NCI-H345 (cell line): ENCODE measurements at regions not wholly inside any gene's neighbourhood (a gene's known extent, or its start where the extent isn't known, plus 50 kb on each side); places are given as distances from the start of the nearest gene placed in this dataset.

Source experiments
- DNase-seq: peaks from one replicate; lab custom pipeline; 2025; lab: John Stamatoyannopoulos, UW

DNA sequence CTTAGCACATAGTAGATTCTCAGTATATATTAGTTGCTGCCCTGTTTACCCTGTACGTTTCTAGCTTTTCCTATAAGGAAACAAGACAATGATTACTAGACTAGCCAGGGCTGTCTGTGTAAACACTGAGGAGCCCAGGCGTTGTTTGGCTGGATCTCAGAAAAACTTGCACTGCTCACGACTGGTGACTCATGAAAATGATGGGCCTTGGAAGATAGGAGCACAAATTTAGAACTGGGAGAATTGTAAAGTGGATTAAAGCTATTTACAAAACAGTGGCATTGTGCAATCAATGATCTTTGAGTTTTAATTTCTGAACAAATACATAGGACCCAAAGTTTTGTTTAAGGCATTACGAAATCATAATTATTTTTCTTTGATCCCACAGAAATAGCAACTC, 276.9 kb downstream of the FAM76B start:
- DNase-seq, result no peak

DNA sequence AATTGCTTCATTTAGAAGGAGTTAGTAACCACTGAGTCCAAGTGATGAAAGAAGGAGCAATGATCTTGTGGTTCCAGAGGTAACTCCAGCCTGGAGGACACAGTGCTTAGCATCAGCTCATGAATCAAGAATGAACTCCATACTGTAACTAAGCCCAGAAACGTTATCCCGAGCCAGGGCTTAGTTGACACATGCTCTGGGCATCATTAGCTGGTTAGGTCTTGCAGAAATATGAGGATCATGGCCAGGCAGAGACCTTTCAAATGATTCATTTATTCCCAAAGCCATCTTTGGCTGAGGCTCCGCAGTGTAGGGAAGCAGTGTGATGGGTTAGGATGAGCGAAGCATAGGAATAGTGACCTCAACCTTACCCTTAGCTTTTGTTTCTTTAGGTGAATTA, 277.4 kb downstream of the FAM76B start:
- no peak for DNase-seq

DNA sequence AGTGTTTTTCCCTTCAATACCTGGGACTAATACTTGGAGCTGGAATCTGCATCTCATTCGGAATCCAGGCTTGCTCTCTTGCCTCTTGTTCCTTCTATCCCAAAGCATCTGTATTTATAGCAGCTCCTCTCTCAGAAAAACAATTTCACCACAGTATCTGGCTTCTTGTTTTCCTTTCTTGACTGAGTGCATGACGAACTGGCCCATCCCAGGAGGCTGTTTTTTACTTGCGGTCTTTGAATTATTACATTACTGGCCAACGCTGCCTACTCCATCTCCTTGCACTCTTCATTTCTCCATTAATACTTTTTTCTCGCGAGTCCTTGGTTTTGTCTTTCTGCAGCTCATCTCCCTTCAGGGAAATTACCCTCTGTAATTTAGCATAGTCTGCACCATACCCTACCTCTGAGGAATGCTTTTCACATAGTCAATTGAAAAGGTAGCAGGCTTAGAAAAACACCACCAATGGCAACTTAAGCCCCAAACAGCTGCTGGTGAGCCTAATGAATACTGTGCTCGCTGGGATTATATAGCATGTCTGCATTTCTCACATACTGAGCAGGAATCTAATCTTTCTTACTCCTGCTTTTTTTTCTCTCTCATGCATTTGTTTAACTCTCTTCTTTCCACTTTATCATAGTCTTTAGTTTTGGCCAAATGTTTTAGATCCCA, 277.4 kb upstream of the SESN3 start:
- DNase-seq, result no peak

DNA sequence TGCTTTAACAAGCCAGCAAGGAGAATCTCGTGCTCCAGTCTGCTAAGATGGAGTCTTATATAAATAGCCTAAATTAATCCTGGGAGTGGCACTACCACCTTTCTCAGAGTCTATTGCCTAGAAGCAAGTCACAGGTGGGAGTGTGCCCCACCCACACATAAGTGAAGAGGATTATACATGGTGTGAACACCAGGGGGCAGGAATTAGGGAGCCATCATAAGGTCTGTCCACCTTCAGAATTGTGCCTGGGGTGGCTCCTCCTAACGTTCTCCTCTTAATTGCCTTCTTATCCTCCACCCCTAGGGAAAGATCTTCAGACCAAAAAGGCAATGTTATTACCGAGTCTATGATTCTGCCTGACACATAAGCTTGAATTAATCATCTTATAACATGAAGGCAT, 276.8 kb upstream of the SESN3 start:
- no peak for DNase-seq

DNA sequence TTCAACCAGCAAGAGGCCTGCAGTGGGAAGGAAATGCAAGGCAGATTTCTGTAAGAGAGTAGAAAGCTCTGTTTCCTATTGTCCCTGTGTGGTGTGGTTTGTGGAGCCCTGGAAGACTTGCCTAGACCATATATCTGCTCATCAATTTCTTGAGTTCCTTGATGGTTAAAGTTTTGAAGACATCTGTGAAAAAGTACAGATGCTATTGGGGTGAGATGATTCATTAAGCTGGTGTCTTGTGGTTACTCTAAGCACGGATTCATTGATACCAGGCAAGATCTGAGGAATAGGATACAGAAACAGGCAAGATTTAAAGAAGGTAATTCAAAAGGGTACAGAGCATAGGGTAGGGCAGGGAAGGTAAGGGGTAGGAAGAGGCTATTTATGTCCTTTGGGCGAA, 275.8 kb upstream of the SESN3 start:
- no peak for DNase-seq

DNA sequence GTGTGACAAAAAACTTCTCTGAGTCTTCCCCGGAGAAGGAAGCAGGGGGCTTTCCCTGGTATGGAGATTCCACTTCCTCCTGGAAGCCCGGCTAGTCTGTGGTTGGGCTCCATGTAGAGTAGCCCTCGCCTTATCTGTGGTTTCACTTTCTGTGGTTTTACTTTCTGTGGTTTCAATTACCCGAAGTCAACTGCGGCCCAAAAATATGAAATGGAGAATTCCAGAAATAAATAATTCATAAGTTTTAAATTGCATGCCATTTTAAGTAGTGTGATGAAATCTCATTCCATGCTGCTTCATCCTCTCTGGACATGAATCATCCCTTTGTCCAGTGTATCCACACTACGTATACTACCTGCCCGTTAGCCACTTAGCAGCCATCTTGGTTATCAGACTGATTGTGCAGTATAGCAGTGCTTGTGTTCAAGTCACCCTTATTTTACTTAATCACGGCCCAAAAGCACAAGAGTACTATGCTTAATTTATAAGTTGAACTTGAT, 275.0 kb upstream of the SESN3 start:
- no peak for DNase-seq

DNA sequence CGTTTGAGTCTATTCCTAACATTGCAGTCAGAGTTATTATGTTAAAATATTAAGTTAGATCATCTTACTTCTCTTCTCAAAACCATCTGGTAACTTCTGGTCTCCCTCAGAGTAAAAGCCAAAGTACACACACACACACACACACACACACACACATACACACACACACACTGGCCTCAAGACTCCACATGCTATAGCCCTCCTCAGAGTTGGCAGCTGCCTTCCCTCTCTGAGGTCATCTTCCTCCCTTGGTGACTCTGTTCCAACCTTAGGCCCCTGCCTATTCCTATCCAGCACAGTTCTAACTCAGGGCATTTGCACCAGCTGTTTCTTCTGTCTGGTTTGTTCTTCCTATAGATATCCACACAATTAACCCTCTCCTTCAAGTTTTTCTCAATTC, 272.0 kb upstream of the SESN3 start:
- no peak for DNase-seq

DNA sequence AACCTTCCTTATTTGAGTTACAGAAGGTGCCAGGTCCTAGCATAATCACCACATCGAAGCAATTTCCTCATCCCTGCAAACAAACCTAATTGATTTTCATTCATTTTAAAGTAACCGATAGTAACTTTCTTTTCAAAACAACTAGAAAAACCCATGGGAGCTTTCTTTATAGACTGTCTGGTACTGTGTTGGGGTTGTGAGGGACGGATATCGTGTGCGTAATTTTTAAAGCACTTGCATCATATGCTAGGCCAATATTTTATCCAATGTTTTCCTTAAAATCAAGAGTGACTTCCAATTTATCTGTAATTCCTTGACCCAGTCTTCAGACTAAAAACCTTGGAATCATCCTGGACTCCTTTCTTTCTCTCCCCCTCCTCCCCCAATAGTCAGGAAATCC, 271.5 kb upstream of the SESN3 start:
- no peak for DNase-seq

DNA sequence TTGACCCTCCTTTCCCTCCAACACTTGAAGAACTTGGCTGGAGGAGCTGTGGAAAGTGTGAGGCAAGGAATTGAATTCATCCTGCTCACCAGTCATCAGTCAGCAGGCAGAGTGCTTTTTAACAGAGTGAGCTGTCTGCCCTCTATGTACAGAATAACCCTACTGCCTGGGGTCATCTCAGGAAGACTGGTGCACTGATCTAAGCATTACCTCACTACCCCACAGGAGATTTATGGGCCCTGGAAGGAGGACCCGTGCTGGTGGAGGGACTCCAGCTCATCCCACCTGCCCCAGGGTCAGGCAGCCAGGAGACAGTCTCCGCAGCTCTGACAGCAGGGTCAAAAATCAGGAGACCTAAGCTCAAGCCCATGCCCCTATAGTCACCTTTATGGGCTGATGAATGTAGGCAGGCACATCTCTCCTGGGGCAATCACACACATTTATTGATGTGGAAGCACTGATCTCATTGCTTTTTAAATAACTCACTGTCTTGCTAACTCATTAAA, 270.8 kb upstream of the SESN3 start:
- DNase-seq, result no peak

DNA sequence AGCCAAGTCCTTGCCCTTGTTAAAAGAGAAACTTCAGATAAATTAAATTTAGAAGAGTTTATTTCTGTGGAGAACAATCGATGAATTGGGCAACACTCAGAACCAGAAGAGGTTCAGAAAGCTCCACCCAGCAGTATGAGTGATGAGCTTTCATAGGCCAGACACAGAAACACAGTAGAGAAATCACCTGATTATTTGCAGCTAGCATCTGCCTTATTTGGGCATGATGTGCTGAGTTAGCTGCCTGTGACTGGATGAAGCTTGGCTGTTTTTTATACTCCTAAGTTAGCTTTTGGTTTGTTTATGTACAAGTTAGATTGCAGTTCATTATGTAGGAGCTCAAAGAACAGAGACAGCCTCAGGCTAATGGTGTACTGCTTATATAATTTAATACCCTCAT, 269.5 kb upstream of the SESN3 start:
- DNase-seq, result no peak

DNA sequence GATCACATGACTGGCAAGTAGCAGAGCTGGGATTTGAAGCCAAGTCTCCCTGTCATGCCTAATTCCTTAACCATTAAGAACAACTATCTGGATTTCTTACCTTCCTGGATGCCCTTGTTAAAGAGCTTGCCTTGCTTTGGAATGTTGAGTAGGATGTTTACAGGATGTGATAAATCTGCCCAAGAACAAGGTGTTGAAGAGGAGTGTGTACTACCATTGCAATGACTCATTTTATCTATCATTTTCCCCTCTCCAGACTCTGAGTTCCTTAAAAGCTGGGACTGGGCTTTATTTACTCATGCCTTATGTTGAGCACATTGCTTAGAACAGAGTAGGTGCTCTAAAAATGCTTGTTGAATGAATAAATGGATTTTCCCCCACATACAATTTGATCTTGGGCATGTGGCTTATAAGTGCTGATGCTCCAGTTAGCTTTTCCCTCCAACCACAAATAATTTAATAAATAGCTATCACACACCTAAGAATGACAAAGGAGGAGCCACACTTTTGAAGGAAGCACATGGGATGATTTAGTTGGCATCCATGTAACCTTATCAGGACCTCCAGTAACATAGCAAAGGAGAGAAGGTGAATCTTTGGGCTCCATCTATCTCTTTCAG, 268.6 kb upstream of the SESN3 start:
- no peak for DNase-seq

DNA sequence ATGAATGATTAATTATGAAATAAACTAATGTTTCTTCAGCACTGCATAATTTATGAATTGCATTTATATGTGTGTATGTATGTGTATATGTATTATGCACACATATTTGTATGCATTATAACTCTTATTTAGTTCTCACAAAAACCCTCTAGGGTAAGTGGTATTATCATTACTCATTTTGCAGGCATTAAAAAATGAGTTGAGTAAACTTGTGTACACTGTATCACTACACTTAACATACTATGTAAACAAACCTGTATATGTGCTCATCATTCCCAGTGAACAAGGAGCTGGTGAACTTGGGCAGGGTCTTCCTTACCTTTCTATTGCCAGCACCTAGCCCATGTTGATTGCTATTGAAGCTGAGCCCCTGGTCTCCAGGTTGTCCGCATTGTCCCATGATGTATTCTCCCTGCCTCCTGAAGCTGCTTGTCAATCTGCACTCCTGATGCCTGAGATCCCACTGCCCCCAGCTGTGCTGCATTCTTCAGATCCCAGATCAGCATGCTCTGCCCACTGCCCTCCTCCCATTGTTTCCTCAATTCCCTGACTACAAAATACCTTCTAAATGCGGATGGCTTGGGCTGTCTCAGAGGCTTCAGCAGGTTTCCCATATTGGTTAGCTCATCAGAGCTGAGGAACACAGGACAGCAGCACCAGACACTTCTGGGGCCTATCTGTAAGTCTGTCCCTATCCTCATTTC, 267.9 kb upstream of the SESN3 start:
- no peak for DNase-seq

DNA sequence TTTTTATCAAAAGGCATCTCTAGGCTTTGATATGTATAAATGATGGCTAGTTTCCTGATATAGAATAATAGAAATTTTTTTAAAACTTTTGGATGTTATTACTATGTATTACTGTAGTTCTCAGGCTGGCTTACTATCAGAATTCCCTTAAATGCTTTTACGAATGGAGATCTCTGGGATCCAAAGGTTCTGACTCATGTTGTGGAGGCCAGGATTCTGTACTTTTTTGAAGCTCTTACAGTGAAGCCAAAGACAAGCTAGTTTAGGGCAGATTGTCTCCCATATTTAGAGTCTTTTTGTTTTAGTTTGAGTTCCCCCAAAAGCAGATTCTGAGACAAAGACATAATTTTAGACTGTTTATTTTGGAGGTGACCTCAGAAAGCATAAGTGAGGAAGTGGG, 265.9 kb upstream of the SESN3 start:
- DNase-seq, result no peak

DNA sequence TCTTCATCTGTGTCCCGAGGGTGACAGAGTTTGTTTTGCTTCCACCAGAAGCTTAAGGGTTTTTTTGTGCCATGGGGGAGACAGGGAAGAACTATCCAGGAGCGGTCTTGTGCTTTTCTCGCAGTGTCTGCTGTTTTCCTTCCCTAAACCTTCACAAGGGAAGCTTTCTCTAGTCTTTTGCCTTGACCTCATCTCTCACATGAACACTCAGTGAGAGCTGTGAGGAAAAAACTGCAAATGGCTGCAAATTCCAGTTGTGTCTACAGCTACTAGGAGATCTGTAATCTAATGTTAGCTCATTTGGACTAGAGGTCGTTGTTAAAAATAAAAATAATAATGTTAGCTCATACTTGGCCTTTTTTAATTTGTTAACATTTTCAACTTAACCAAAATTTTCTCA, 264.7 kb upstream of the SESN3 start:
- no peak for DNase-seq

DNA sequence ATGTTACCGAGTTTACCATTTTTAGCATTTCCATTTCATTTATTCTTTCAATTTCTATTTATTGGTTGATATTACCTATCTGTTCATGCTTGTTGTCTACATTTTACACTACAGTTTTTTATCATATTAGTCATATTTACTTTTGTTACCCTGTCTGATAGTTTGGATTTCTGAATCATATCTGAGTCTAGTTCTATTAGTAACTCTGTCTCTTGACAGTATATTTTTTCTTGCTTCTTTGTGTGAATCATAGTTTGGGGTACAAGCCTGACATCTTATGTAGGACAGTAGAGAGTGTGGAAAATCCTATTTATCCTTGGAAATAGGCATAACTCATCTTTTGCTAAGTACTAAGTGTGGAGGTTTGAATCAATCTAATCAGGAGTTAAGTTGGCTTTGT, 263.9 kb upstream of the SESN3 start:
- DNase-seq, result no peak

DNA sequence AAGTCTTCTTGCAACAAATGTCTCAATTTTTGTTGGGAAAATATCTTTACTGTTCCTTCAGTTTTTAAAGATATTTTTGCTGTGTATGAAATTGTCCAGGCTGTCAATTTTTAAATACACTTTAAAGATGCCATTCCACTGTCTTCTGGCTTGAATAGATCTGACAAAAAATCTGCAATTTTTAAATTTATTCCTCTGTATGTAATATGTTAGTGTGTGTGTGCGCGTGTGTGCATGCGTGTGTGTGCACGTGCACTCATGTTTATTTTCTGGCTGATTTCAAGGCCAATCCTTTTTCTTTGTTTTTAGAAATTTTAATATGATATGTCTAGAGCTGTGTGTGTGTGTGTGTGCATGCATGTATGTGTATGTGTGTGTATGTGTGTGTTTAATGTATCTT, 263.2 kb upstream of the SESN3 start:
- DNase-seq, result no peak

DNA sequence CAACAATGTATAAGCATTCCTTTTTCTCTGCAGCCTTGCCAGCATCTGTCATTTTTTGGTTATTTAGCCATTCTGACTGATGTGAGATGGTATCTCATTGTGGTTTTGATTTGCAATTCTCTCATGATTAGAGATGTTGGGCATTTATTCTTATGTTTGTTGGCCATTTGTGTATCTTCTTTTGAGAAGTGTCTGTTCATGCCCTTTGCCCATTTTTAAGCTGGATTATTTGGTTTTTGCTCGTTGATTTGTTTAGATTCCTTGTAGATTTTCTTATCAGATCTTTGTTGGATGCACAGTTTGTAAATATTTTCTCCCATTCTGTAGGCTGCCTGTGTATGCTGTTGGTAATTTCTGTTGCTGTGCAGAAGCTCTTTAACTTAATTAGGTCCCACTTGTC, 259.6 kb upstream of the SESN3 start:
- no peak for DNase-seq

DNA sequence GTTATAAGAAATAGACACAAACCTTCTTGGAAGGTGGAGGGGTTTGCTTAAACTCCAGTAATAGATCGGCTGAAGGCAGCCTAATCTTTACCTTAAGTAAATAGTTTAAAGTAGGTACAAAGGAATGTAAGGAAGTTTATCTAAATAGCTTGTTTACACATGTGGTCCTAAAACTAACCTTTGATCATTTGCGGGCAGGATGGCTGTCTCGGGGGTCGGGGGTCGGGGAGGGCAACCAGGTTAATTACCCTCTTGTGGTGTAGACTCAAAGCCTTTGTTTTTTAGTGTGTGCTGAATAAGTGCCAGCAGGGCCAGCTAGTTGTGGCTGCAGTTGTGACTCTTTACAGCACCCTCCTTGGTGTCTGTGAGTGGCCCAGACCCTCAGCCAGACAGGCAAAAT, 256.9 kb upstream of the SESN3 start:
- DNase-seq, result no peak

DNA sequence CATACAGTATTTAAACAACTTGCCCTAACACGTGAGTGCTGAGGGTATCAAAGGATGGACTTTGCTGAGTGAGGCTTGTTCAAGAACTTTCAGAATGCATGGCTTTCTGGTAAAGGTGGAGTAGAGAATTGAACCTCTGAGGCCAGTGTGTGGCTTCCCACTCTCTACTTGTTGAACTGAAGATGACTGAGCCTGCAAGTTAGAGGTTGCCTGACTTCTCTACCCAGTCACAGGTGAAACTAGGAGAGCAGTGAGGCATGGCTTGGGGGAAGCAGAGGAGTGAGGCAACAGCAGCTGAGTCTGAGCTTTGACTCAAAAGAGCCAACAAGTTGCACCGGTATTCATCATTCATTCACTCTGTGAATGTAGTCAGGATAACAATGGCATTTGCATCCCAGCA, 256.4 kb upstream of the SESN3 start:
- DNase-seq, result no peak

DNA sequence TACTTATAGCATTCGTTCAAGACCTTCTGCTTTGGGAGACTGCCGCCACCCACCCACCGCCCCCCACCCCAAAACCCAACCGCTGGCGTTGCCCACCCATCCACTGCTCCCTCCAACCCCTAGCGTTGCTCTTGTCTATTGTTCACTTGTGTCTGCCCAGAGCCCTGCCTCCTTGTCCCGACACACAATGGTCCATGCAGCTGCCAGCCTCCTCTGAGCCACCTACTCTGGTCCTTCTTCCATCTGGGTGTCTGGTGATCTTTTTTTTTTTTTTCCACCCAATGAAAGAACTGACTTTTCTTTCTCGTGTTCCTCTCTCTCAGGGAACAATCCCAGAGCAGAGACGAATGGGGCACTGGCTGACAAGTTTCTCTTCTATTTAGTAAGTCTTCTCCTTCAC, 256.0 kb upstream of the SESN3 start:
- DNase-seq, result no peak

DNA sequence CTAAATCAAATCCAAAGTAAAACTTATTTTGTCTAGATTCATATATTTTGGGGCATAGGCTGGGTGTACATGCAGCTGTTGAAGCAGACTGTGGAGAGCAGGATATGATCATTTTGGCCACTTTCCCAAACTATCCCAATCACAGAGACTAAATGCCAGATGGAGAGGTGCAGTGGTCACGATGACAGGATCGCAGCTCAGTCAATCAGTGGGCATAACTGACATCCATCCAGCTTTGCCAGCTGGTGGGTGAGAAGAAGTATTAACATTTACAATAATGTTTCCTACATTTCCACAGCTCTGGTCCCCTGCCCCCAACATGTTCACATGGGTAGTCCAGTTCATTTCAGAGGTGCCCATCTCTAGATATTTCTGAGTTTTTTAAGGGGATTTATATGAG, 255.5 kb upstream of the SESN3 start:
- DNase-seq, result no peak

DNA sequence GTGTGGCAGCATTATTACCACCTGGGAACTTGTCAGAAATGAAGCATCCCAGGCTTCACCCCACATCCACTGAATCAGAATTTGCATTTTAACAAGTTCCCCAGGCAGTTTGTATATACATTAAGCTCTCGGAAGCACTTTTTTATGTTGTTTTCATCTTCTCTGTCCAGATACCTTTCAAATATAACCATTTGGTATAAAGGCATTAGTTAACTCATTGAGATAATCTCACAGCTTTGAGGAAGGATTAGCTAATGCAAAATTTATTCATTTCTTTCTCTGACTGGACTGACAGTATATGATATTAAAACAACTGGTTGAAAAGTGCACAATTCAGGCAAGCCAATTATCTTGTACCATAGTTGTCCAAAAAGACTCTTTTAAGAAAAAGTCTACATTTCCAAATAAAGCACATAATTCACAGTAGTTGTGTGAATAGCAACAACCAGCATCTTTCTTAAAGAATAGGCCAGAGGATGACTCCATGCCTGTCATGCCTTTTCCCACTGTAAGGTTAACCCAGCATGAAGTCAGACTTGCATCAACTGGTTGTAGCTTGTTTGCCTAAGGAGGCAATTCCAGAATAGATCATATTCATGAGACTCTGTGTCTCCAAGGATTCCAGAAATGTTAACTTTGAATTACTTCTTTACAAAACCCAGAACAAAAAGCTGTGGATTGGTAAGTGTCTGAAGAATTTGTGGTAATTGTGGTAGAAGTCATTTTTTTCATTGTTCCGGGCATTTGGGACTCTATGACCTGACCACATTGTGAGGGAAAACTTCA, 254.3 kb upstream of the SESN3 start:
- DNase-seq, result no peak

DNA sequence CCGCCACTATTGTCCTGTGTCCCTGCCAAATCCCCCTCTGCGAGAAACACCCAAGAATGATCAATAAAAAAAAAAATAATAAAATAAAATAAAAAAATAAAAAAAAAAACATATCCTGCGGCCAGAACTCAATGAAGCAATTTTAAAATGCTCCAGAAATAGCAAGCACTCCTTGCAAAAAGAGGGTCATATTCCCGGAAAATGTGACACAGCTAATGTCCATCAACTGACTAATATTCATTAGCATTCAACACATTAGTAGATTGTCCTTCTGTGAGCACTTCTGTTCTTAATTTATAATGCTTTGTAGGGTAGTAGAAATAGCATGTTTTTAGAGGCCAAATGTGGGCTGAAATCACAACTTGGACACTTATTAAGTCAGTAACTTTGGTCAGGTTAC, 252.3 kb upstream of the SESN3 start:
- no peak for DNase-seq
